Neural progenitor cell (in vitro differentiated cells): ENCODE measurements at regions not wholly inside any gene's neighbourhood (a gene's known extent, or its start where the extent isn't known, plus 50 kb on each side); places are given as distances from the start of the nearest gene placed in this dataset.

ENCODE experiments used
- CTCF ChIP-seq: fragments of 200-600 bp; sonication (generic); IDR thresholded peaks from 2 replicates; pipeline ENCODE4 v1.5.1; 2017; ENCODE audit warnings: antibody characterized with exemption, mild to moderate bottlenecking
- EZH2 ChIP-seq: fragments of 200-600 bp; sonication (generic); IDR thresholded peaks from 2 replicates; pipeline ENCODE4 v1.6.1; 2017; ENCODE audit warnings: antibody characterized with exemption, mild to moderate bottlenecking, moderate library complexity

- TF ChIP-seq EZH2 (no peak), CTCF (no peak)
Measured at GRCh38 chr7:25859412-25860274, 292.4 kb upstream of the NFE2L3 start.
